ENCODE measurements at regions not wholly inside any gene's neighbourhood (a gene's known extent, or its start where the extent isn't known, plus 50 kb on each side); places are given as distances from the start of the nearest gene placed in this dataset.

- TF ChIP-seq, protein P1, sequence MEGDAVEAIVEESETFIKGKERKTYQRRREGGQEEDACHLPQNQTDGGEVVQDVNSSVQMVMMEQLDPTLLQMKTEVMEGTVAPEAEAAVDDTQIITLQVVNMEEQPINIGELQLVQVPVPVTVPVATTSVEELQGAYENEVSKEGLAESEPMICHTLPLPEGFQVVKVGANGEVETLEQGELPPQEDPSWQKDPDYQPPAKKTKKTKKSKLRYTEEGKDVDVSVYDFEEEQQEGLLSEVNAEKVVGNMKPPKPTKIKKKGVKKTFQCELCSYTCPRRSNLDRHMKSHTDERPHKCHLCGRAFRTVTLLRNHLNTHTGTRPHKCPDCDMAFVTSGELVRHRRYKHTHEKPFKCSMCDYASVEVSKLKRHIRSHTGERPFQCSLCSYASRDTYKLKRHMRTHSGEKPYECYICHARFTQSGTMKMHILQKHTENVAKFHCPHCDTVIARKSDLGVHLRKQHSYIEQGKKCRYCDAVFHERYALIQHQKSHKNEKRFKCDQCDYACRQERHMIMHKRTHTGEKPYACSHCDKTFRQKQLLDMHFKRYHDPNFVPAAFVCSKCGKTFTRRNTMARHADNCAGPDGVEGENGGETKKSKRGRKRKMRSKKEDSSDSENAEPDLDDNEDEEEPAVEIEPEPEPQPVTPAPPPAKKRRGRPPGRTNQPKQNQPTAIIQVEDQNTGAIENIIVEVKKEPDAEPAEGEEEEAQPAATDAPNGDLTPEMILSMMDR (IDR thresholded peaks at IDR 0.05; ENCODE audit: insufficient read depth, low read length, poor library complexity, severe bottlenecking): no peak
- TF ChIP-seq EZH2phosphoT487 (conservative IDR thresholded peaks at IDR 0.05; ENCODE audit: low read length): no peak
These were observed 137.7 kb upstream of the ETS2 start for GRCh38 chr21:38668067-38668466.

Data from SU-DHL-6 (cell line).